ENCODE measurements at regions not wholly inside any gene's neighbourhood (a gene's known extent, or its start where the extent isn't known, plus 50 kb on each side); places are given as distances from the start of the nearest gene placed in this dataset.

DNA sequence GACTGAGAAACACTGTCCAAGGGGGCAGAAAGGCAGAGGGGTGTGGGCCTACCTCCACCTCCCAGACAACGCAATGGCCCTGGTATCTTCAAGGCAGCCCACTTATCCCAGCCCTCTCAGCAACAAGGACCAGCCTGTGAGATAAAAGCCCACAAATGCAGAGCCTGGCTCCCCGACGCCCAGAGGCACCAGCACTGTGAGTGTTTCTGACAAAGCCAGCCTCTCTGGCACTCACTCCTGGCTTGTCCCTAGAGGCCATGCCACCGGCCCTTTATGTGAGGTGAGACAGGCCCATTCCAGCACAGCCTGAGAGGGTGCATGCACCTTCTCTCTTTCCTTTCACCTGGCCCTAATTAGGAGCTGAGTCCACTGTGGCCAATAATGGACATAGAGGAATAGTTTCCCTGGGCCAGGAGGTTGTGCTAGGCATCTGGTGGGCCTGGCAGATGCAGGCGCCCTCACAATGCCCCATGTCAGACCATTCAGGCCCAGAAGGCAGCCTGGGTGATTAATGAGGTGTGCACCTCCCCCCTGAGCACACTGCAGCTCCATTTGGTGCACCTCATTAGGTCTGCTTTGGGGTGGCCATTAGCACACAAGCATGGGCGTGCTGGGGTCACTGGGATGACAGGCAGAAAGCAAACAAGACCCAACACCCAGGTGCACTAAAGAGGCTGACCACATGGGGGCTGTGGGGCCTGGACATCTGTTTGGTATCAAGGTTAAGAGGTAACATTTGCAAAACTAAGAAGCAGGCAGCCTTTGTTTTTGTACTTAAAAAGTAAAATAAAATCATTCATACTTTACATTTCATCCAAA, 176.0 kb downstream of the MED10 start:
- no peaks in the 10 kb centered on the region for H3K9me3 Mint-ChIP-seq
- intact Hi-C loops (cut with micrococcal nuclease), result no loop called here
- DNase-seq (no peak), ATAC-seq (no peak)
- WGBS (ENCODE audit: insufficient coverage), result 88% methylated on average over 6 of the region's 6 CpGs
- H3K27ac ChIP-seq (ENCODE audit: low read length), result no peak overlapping the region
- no peaks in the 10 kb centered on the region for H3K36me3 ChIP-seq (ENCODE audit: control insufficient read depth, insufficient read depth, low read length)
- H3K9me3 ChIP-seq (ENCODE audit: control insufficient read depth, insufficient read depth, low read length), result no peaks in the 10 kb centered on the region
- no peaks in the 10 kb centered on the region for H3K4me1 ChIP-seq (ENCODE audit: control insufficient read depth, insufficient read depth, low read length)
- no peak overlapping the region for H3K27ac Mint-ChIP-seq
- TF ChIP-seq, protein P1, sequence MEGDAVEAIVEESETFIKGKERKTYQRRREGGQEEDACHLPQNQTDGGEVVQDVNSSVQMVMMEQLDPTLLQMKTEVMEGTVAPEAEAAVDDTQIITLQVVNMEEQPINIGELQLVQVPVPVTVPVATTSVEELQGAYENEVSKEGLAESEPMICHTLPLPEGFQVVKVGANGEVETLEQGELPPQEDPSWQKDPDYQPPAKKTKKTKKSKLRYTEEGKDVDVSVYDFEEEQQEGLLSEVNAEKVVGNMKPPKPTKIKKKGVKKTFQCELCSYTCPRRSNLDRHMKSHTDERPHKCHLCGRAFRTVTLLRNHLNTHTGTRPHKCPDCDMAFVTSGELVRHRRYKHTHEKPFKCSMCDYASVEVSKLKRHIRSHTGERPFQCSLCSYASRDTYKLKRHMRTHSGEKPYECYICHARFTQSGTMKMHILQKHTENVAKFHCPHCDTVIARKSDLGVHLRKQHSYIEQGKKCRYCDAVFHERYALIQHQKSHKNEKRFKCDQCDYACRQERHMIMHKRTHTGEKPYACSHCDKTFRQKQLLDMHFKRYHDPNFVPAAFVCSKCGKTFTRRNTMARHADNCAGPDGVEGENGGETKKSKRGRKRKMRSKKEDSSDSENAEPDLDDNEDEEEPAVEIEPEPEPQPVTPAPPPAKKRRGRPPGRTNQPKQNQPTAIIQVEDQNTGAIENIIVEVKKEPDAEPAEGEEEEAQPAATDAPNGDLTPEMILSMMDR (IDR thresholded peaks at IDR 0.05), result no peak
- H3K4me3 ChIP-seq (ENCODE audit: low read length), result no peak overlapping the region
- H3K4me3 Mint-ChIP-seq, result no peak overlapping the region
- H3K4me1 Mint-ChIP-seq, result no peaks in the 10 kb centered on the region
- H3K27me3 ChIP-seq (ENCODE audit: control insufficient read depth, insufficient read depth, low read length), result no peaks in the 10 kb centered on the region
- H3K36me3 Mint-ChIP-seq, result no peaks in the 10 kb centered on the region
- no peaks in the 10 kb centered on the region for H3K27me3 Mint-ChIP-seq (ENCODE audit: low read depth in 2 of 2)

DNA sequence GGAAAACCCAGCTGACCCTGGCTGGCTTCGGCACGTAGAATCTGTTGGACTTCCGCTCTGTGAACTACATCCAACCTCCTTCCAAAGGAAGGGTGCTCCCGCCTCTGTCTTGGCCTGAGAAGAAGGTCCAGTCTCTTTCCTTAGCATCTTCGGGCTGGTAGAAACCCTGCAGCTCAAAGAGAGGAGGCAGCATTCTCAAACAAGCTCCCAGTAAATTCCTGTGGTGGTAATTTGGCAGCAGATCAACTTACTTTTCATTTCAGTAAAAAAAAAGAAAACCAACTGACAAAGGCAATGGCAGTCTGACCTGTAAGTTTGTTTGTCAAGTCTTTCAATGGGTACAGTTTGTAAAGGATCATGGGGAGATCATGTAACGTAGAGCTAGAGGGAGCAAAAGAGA, 176.7 kb downstream of the MED10 start:
- Histone ChIP-seq H3K36me3 (ENCODE audit: control insufficient read depth, insufficient read depth, low read length) (no peaks in the 10 kb centered on the region), H3K27ac (ENCODE audit: low read length) (no peak overlapping the region), H3K27me3 (ENCODE audit: control insufficient read depth, insufficient read depth, low read length) (no peaks in the 10 kb centered on the region), H3K4me3 (ENCODE audit: low read length) (no peak overlapping the region), H3K4me1 (ENCODE audit: control insufficient read depth, insufficient read depth, low read length) (no peaks in the 10 kb centered on the region), H3K9me3 (ENCODE audit: control insufficient read depth, insufficient read depth, low read length) (no peaks in the 10 kb centered on the region)
- DNase-seq (no peak), ATAC-seq (no peak)
- no peaks in the 10 kb centered on the region for H3K27me3 Mint-ChIP-seq (ENCODE audit: low read depth in 2 of 2)
- no peaks in the 10 kb centered on the region for H3K36me3 Mint-ChIP-seq
- no peak overlapping the region for H3K4me3 Mint-ChIP-seq
- intact Hi-C loops (cut with micrococcal nuclease), result no loop called here
- TF ChIP-seq, protein P1 (IDR thresholded peaks at IDR 0.05), result no peak
- H3K9me3 Mint-ChIP-seq, result peaks cover 0 to 2% of the 10 kb centered on the region in 2 donors
- 89% methylated on average over 6 of the region's 6 CpGs for WGBS (ENCODE audit: insufficient coverage)
- no peaks in the 10 kb centered on the region for H3K4me1 Mint-ChIP-seq
- H3K27ac Mint-ChIP-seq, result no peak overlapping the region

DNA sequence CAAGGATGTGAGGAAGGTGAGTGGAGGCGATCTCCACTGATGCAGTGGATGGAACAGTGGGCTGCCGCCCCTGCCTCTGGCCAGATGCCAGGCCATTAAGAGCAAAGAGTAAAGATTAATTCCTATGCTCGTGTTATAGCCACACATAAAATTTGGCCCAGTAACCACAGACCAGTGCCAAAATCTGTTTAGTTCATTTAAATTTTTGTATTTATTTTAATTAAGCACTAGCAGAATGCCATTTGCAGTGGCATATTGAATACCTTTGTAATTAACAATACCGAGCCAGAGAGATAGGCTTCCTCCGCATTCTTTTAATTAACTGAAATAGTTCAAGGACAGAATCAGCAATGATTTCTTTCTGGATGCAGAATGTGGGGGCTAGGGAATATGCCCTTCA, 179.8 kb downstream of the MED10 start:
- no peaks in the 10 kb centered on the region for H3K27me3 ChIP-seq (ENCODE audit: control insufficient read depth, insufficient read depth, low read length)
- DNase-seq, result no peak
- H3K36me3 ChIP-seq (ENCODE audit: control insufficient read depth, insufficient read depth, low read length), result no peaks in the 10 kb centered on the region
- H3K4me1 ChIP-seq (ENCODE audit: control insufficient read depth, insufficient read depth, low read length), result no peaks in the 10 kb centered on the region
- Mint-ChIP-seq H3K27ac (no peak overlapping the region), H3K27me3 (ENCODE audit: low read depth in 2 of 2) (no peaks in the 10 kb centered on the region), H3K4me1 (no peaks in the 10 kb centered on the region), H3K36me3 (no peaks in the 10 kb centered on the region), H3K4me3 (no peak overlapping the region), H3K9me3 (peaks cover 0 to 2% of the 10 kb centered on the region in 2 donors)
- H3K9me3 ChIP-seq (ENCODE audit: control insufficient read depth, insufficient read depth, low read length), result no peaks in the 10 kb centered on the region
- H3K27ac ChIP-seq (ENCODE audit: low read length), result no peak overlapping the region
- H3K4me3 ChIP-seq (ENCODE audit: low read length), result no peak overlapping the region
- ATAC-seq, result no peak
- 90% methylated on average over 5 of the region's 5 CpGs for WGBS (ENCODE audit: insufficient coverage)
- intact Hi-C loops (cut with micrococcal nuclease), result no loop called here
- TF ChIP-seq, protein P1 (IDR thresholded peaks at IDR 0.05), result no peak

DNA sequence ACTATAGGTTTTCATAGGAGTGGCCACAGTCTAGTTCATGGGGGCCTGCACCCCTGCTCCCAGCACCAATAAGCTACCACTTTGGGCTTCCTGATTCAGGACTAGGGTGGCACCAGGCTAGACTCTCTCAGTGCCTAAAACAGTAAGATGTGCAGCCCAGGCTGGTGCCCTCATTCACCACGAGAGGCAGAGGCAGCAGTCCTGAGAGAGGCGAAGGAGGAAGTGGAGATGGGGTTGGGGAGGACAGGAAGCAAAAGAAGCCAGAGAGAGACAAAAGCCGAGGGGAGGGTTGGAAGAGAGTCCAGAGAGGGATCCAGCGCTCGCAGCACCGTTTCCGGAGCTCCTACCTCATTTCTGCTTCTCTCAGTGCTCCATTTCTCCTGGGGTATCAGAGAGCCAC, 180.9 kb downstream of the MED10 start:
- H3K4me1 ChIP-seq (ENCODE audit: control insufficient read depth, insufficient read depth, low read length), result no peaks in the 10 kb centered on the region
- intact Hi-C loops (cut with micrococcal nuclease), result no loop called here
- 58% methylated on average over 7 of the region's 7 CpGs for WGBS (ENCODE audit: insufficient coverage)
- no peaks in the 10 kb centered on the region for H3K36me3 Mint-ChIP-seq
- H3K9me3 ChIP-seq (ENCODE audit: control insufficient read depth, insufficient read depth, low read length), result no peaks in the 10 kb centered on the region
- H3K9me3 Mint-ChIP-seq, result peaks cover 0 to 2% of the 10 kb centered on the region in 2 donors
- no peaks in the 10 kb centered on the region for H3K27me3 ChIP-seq (ENCODE audit: control insufficient read depth, insufficient read depth, low read length)
- DNase-seq (no peak), ATAC-seq (no peak)
- no peak overlapping the region for H3K27ac Mint-ChIP-seq
- H3K36me3 ChIP-seq (ENCODE audit: control insufficient read depth, insufficient read depth, low read length), result no peaks in the 10 kb centered on the region
- no peak overlapping the region for H3K4me3 Mint-ChIP-seq
- no peak overlapping the region for H3K4me3 ChIP-seq (ENCODE audit: low read length)
- no peaks in the 10 kb centered on the region for H3K27me3 Mint-ChIP-seq (ENCODE audit: low read depth in 2 of 2)
- TF ChIP-seq, protein P1 (IDR thresholded peaks at IDR 0.05), result no peak
- no peaks in the 10 kb centered on the region for H3K4me1 Mint-ChIP-seq
- H3K27ac ChIP-seq (ENCODE audit: low read length), result no peak overlapping the region
